Fibroblast of villous mesenchyme (primary cell): ENCODE measurements at regions not wholly inside any gene's neighbourhood (a gene's known extent, or its start where the extent isn't known, plus 50 kb on each side); places are given as distances from the start of the nearest gene placed in this dataset.
A peak's percentile ranks its signal among the peaks of the same experiment; 100 is the strongest.

Experiments used
- DNase-seq: peaks from one replicate; pipeline ENCODE4 v3.0.0-alpha.2; 2010; ENCODE audit warnings: low read depth
- H3K4me3 ChIP-seq: 2 replicates; pipeline ENCODE4 v1.5.1; 2011; ENCODE audit warnings: low read depth, mild to moderate bottlenecking, low read length
- TF ChIP-seq, protein P1 (sequence below): IDR thresholded peaks from 2 replicates; pipeline ENCODE4 v1.5.1; 2012; ENCODE audit warnings: low read depth, mild to moderate bottlenecking, low read length; ENCODE audit not compliant: insufficient read depth

GRCh38 chr10:32156031-32156495, 99.8 kb upstream of the KIF5B start:
- TF ChIP-seq, protein P1, sequence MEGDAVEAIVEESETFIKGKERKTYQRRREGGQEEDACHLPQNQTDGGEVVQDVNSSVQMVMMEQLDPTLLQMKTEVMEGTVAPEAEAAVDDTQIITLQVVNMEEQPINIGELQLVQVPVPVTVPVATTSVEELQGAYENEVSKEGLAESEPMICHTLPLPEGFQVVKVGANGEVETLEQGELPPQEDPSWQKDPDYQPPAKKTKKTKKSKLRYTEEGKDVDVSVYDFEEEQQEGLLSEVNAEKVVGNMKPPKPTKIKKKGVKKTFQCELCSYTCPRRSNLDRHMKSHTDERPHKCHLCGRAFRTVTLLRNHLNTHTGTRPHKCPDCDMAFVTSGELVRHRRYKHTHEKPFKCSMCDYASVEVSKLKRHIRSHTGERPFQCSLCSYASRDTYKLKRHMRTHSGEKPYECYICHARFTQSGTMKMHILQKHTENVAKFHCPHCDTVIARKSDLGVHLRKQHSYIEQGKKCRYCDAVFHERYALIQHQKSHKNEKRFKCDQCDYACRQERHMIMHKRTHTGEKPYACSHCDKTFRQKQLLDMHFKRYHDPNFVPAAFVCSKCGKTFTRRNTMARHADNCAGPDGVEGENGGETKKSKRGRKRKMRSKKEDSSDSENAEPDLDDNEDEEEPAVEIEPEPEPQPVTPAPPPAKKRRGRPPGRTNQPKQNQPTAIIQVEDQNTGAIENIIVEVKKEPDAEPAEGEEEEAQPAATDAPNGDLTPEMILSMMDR: no peak
- no peak overlapping the region for H3K4me3 ChIP-seq

GRCh38 chr10:32155075-32155516, 98.9 kb upstream of the KIF5B start:
- peak; percentile 35 for DNase-seq
- no peak overlapping the region for H3K4me3 ChIP-seq
- TF ChIP-seq, protein P1: no peak

More at GRCh38 chr10:32156031-32156495, 99.8 kb upstream of the KIF5B start:
- DNase-seq: no peak

- H3K4me3 ChIP-seq: no peak overlapping the region
- TF ChIP-seq, protein P1: no peak
- DNase-seq: no peak
Measured at GRCh38 chr10:32153931-32154330, 97.7 kb upstream of the KIF5B start.

DNA sequence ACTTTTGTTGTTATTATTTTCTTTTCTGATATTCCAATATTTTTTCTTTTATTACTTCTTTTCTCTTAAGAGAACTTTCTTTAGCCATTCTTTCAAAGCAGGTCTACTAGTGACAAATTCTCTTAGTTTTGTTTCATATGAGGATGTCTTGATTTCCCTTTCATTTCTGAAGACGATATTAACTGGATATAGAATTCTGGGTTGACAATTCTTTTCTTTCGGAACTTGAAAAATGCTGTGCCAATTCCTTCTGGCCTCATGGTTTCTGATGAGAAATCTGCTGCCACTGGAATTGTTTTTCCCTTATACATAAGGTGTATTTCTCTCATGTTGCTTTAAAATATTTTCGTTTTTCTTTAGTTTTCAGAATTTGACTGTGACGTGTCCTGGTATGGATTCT, 97.0 kb upstream of the KIF5B start:
- TF ChIP-seq, protein P1: no peak
- no peak for DNase-seq
- H3K4me3 ChIP-seq: no peak overlapping the region

DNA sequence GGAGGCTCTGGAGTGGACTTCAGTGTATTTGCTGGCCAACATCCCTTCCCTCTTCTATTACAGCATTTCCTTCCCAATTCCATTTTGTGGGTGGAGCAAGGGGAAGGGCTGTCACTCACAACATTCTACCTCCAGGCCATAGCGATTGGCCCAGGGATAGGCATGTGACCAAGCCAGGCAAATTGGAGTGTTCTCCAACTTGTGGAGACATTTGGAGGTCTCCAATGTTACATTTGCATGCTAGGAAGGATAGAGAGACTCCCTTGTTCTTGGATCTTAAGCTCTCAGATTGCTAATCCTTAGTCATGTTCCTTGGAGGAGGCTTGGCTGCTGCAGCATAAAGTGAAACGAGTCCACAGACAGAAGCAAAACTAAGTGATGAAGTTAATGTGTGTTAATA, 95.6 kb upstream of the KIF5B start:
- no peak overlapping the region for H3K4me3 ChIP-seq
- TF ChIP-seq, protein P1: no peak
- no peak for DNase-seq

DNA sequence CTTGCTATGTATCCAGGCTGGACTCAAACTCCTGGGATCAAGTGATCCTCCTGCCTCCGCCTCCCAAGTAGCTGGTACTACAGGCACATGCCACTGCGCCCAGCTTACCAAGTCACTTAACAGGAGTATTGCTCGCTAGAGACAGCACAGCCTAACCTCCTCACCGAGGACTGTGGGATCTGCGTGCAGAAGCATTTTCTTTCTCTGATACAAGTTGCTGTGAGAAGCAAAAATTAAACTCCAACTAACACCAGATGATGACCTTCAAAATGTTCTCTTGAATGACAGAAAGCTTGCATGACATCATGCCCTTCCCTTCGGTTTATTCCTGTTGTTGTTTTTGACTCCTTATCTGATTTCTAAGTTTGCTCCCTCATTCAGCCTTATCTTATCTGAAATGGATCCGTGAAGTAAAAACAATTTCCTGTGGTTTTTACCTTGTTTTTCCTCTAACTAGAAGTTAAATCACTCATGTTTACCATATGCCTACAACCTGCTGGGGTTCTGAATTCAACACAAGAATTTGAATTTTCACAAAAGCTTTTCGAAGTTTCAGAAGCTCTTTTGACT, 94.4 kb upstream of the KIF5B start:
- H3K4me3 ChIP-seq: no peak overlapping the region
- TF ChIP-seq, protein P1: no peak
- no peak for DNase-seq

DNA sequence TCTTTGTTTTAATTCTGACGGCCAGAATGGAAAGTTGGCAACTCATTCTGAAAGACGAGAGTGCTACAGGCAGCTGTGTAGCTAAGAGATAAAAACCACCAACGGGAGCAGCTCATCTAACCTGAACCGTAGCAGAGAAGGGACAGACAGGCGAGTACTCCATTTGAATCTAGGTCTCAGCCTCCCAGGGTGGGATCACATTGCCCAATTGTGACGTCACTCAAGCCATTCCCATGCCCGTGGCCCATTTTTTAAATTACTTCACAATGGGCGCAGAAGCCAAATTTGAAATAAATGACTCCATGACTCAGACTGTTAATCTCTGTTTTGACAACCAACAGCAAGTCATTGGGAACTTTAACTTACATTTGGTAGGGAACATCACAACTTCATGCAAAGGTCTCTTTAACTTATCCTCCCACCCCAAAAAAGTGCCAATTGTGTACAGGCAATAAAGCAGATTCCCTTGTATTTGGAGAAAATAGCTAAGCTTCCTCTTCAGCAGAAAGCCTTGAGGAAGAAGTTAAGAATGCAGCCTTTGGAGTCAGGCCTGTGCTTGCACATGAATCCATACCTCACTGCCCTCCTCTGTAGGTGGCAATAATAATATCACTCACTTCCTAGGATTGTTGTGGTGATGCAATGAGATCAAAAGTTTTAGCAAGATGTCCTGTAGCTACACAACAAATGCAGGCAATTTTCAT, 93.2 kb upstream of the KIF5B start:
- TF ChIP-seq, protein P1: no peak
- peak; percentile 89 for DNase-seq
- H3K4me3 ChIP-seq: no peak overlapping the region
